ENCODE measurements at regions not wholly inside any gene's neighbourhood (a gene's known extent, or its start where the extent isn't known, plus 50 kb on each side); places are given as distances from the start of the nearest gene placed in this dataset.
"Not testable (repeated sequence)": the region's sequence is repeated elsewhere in the genome, so short reads cannot be mapped to it uniquely, and the experiment has no call there.

- DNase-seq (ENCODE audit: low read depth in 2 of 3, low spot score in 1 of 3), result no peak
Measured at GRCh38 chr12:68422956-68423574, 90.9 kb upstream of the MDM1 start.

- DNase-seq (ENCODE audit: low read depth in 2 of 3, low spot score in 1 of 3), result no peak
Measured at GRCh38 chr12:68425998-68426397, 93.8 kb upstream of the MDM1 start.

GRCh38 chr12:68428211-68428610 lies 96.0 kb upstream of the MDM1 start:
- DNase-seq (ENCODE audit: low read depth in 2 of 3, low spot score in 1 of 3), result no peak

DNA sequence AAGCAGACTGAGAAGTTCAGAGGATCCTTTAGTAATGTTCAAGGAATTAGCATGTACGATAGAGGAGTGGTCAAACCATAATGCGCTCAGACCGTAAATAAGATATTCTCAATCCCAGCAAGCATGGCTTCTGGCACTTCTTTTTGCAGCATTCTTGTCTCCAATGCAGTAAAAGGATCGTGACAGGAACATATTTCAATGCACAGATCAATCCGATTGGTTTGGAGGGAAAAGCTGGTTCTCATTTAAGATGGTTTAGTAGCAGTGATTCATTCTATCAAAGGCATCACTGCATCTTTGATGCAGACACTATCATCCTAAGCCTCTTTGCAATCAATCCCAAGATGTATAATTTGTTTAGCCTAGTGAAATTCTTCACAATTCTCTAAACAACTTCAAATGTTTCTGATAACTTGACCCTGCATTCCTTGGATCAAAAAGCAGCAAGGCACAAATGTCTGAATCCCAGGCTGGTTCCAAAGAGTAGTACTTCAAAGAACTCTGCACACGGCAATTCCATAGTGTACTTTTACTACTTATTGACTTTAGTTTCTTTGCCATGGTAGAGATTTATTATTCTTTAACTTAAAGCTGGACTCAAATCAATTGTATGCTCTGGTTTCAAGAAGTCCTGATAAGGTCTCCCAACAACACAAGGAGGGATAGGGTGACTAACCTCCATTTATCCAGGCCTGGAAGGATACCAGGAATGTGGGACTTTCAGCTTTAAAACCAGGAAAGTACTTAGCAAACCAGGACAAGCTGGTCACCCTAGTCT lies 96.8 kb upstream of the MDM1 start:
- no peak for DNase-seq (ENCODE audit: low read depth in 2 of 3, low spot score in 1 of 3)

GRCh38 chr12:68429696-68430095 lies 97.5 kb upstream of the MDM1 start:
- DNase-seq (ENCODE audit: low read depth in 2 of 3, low spot score in 1 of 3), result no peak

DNA sequence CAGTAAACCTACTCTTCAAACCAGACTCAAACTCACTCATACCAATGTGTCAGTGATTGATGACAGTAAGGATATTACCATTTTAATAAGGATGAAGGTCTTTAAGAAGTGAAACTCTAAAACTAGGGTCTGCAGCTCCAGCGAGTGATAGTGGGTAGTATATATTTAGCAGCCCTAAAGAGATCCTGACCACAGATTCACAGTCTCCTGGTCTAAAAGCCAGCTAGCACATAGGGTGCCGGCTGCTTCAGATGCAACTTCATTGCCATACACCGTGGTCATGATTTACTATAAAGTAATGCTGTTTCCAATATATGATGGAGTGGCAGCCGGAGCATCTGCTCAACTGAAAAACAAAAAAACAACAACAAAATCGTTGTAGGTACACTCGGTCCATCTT lies 99.6 kb upstream of the MDM1 start:
- no peak for DNase-seq (ENCODE audit: low read depth in 2 of 3, low spot score in 1 of 3)

- no peak for DNase-seq (ENCODE audit: low read depth in 2 of 3, low spot score in 1 of 3)
Measured at GRCh38 chr12:68432622-68433021, 100.5 kb upstream of the MDM1 start.

GRCh38 chr12:68434391-68435298 lies 102.5 kb upstream of the MDM1 start:
- no peak for DNase-seq (ENCODE audit: low read depth in 2 of 3, low spot score in 1 of 3)

GRCh38 chr12:68435299-68435637 lies 103.1 kb upstream of the MDM1 start:
- no peak for DNase-seq (ENCODE audit: low read depth in 2 of 3, low spot score in 1 of 3)

- no peak for DNase-seq (ENCODE audit: low read depth in 2 of 3, low spot score in 1 of 3)
Measured at GRCh38 chr12:68435816-68436215, 103.7 kb upstream of the MDM1 start.

- no peak for DNase-seq (ENCODE audit: low read depth in 2 of 3, low spot score in 1 of 3)
Measured at GRCh38 chr12:68438601-68439000, 106.4 kb upstream of the MDM1 start.

- DNase-seq (ENCODE audit: low read depth in 2 of 3, low spot score in 1 of 3), result no peak
Measured at GRCh38 chr12:68439368-68440045, 107.3 kb upstream of the MDM1 start.

- no peak for DNase-seq (ENCODE audit: low read depth in 2 of 3, low spot score in 1 of 3)
Measured at GRCh38 chr12:68440068-68440581, 108.0 kb upstream of the MDM1 start.

DNA sequence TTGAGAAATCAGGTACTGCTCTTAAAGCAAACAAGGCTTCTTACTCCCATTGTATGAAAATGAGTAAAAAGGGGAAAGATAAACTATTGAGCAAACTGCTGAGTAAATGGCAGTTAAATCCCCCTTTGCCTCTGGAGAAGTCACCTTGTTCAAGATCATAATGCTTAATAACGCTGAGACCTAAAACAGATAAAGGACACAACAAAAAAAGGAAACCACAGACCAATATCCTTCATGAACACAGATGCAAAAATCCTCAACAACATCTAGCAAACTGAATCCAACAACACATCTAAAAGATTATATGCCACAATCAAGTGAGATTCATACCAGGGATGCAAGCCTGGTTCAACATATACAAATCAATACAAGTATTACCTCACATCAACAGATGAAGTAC lies 109.0 kb upstream of the MDM1 start:
- no peak for DNase-seq (ENCODE audit: low read depth in 2 of 3, low spot score in 1 of 3)

GRCh38 chr12:68442353-68442972 lies 110.3 kb upstream of the MDM1 start:
- not testable (repeated sequence) for DNase-seq (ENCODE audit: low read depth in 2 of 3, low spot score in 1 of 3)

DNA sequence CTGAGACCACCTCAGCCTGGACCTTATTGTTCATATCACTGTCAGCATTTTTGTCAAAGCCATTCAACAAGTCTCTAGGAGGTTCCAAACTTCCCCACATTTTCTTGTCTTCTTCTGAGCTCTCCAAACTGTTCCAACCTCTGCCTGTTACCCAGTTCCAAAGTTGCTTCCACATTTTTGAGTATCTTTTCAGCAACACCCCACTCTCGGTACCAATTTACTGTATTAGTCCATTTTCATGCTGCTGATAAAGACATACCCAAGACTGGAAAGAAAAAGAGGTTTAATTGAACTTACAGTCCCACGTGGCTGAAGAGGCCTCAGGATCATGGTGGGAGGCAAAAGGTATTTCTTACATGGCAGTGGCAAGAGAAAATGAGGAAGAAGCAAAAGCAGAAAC lies 111.5 kb upstream of the MDM1 start:
- DNase-seq (ENCODE audit: low read depth in 2 of 3, low spot score in 1 of 3), result not testable (repeated sequence)

DNA sequence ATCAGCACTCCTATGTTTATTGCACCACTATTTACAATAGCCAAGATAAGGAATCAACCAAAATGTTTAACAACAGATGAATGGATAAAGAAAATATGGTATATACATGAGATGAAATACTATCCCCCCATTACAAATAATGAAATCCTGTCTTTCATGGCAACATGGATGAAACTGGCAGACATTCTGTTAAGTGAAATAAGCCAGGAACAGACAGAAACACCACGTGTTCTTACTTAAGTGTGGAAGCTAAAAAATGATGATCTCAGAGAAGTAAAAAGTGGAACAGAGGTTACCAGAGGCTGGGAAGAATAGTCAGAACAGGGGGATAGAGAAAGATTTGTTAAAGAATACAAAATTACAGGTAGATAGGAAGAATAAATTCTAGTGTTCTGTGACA lies 113.7 kb upstream of the MDM1 start:
- no peak for DNase-seq (ENCODE audit: low read depth in 2 of 3, low spot score in 1 of 3)

DNA sequence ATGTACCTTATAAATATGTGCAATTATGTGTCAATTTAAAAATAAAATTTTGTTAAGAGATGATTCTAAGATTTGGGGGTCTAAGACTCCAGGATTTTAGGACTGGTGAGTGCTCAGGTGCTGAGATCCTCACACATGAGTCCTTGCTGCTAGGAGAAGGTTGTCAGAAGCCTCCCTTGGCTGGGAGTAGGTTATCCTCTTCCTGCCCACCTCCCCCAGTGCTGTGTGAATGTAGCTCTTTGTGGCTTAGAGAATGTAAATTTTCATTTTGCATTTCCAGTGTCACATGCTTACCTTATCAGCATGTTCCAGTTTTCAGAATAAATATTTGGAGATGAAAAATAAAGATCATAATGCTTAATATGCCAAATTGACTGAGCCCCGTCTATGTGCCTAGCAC lies 114.2 kb upstream of the MDM1 start:
- DNase-seq (ENCODE audit: low read depth in 2 of 3, low spot score in 1 of 3), result no peak

- DNase-seq (ENCODE audit: low read depth in 2 of 3, low spot score in 1 of 3), result no peak
Measured at GRCh38 chr12:68446901-68447796, 115.0 kb upstream of the MDM1 start.

DNA sequence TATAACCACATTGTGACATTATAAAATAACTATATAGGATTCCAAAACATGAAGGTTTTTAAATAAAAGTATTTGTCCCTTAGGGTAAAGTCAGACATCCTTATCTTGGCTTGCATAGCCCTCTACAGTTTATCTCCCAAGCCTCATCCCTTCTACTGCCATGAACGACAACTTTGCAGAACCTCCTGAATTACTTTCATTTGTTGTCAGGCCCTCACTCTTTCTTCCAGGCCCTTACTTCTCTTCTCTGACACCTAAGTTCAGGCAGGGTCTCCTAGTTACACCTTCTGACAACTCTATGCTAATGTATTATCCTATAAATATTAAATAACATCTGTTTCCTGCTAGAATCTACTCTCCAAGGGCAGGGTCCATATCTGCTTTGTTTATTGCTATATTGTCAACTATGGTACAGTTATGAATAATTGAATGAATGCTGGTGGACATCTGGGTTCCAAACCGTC lies 115.7 kb upstream of the MDM1 start:
- DNase-seq (ENCODE audit: low read depth in 2 of 3, low spot score in 1 of 3), result no peak

Data from stimulated activated CD4-positive, alpha-beta T cell treated with anti-CD3 and anti-CD28 coated beads, Interleukin-12 subunit alpha, Interleukin-12 subunit beta, amount 100 ng/mL, for 48 hours (primary cell).